GM18526 (cell line): ENCODE measurements at regions not wholly inside any gene's neighbourhood (a gene's known extent, or its start where the extent isn't known, plus 50 kb on each side); places are given as distances from the start of the nearest gene placed in this dataset.

ENCODE experiments used
- POLR2A ChIP-seq: IDR thresholded peaks from 3 replicates; pipeline ENCODE4 v1.6.1; 2011; ENCODE audit not compliant: insufficient read length; ENCODE audit errors: extremely low read depth

DNA sequence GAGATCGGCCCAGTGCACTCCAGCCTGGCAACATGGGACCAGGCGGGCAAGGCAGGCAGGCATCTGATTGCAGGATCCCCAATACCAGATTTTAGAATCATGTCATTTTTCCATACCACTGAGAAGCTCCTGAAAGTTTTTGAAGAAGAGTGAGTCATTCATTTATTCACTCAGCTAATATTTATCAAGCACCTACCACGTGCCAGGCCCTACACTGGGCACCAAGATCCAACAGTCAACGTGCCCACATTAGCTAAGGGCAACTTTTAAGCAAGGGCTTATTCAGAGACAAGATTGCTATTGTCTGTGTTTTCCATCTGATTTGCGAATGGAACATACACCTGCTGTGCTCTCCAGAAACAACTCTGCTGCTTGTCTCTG, 126.8 kb upstream of the LGALSL start:
- TF ChIP-seq POLR2A: no peak

DNA sequence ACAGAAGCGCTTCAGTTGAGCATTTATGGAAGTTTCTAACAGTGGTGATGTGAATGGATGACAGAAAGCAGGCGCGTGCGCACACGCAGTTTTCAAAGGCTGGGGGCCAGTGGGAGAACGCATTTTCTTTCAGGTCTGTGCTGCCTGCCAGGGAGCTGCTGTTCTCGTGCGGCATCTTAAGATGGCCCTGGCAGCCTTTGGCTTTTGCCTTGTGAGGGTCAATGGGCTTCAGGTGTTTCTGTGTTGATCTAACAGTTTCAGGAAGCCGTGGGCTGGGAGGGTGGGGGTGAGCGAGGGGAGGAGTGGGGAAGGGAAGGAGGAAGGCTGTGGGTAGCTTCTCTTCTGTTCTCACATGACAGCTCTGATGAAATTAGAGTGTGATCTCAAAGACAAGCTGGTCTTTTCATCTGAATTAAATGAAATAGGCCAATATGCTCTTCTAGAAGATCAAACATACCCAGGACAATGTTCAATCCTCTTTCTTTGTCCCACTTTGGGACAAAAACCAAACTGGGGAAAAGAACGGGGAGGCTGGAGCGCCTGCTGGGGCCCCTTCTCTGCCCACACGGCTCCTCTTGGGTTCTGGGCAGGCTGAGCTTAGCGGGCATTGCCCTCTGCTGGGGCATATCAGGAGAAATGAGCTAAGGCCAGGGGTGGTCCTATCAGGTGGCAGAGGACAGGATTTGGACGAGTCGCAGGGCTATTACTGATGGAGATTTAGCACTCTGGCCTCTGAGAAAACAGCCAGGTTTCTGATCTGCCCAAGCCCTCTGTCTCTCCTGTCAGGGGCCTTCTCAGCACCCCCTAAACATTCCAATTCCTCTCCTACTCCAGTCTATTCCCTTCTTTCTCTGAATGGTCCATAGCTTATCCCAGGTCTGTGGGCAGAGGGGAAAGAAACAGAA, 126.2 kb upstream of the LGALSL start:
- TF ChIP-seq POLR2A: no peak

DNA sequence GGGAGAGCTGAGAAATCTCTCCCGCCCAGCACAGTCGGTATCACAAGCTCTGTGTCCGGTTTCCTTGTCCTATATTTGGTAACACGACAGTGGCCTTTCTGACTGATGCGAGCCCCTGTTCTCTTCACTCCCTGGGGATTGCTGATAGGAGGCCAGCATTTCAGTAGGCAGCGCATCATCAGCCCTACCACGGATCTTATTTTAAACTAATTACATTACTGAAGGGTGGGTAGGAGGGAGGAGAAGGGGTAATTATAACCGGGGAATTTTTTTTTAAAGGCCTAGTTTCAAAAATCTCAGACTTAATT, 125.6 kb upstream of the LGALSL start:
- TF ChIP-seq POLR2A: no peak

DNA sequence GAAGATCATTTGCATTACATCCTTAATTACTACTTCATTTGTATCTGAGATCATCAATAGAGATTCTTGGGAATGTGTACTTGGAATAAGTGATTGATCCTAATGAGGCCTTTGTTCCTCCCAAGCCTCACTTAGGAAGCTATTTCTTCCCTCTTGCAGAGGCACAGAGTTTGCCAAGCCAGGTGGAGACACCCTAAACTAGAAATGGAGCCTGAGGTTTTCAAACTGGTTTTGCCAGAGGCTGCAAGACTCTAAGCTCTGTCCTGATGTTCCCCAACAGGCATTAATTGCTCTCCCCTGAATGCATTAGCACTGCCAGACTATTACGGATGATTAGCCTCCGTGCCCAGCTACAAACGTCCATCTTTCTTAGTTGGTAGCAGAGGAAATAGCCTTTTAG, 125.2 kb upstream of the LGALSL start:
- TF ChIP-seq POLR2A: no peak

DNA sequence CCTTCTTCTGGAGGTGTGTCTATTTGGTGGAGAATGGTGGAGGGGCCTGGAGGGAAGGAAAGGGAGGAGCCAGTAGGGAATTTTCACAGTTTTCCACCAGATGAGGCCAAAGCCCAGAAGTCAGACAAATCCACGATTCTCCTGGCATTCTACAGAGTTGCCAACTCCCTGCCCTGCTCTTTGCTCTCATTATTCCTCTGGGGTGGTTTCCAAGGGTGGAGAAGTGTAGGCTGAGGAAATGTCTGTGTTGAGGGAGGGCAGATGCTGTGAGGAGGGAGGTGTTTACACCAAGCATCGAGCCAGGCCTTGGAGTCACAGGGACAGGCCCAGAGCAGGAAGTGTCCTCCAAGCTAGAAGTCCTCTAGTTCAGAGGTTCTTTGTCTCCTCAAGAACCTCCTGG, 124.1 kb upstream of the LGALSL start:
- TF ChIP-seq POLR2A: no peak

DNA sequence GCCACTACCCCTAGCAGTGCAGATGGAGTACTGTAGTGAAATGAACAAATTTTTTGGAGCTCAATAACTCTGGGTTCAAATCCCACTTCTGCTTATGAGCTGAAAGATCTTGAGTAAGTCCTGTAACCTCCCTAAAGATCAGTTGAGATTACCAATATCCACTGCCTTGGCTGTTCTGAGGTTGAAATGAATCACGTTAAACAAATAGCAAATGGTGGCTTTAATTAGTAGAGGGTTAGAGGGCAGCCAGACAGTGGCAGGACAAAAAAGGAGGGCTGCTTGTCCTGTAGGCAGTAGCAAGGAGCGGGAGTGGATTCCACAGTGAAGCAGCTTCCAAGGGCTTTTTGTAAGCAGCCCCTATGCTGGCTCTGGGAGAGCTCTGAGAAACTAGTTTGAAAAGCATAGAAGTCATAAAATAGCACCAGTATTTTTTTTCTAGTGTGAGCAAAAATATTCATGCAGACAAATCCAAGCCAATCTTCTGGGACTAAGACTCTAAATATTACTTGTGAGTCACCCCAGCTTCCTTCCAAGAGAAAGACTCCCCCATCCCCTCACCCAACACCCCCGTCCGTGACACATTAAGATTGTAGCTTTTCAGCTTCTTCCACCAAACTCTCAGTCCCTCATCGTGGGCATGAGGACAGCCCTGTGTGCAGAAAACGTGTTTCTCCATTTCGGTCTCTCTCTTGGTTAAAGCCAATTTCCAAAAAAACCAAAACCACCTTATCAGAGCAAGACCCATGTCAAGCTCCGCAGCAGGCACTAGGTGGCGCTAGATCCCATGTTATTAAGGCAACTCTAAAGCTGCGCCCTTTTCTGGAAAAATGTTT, 123.5 kb upstream of the LGALSL start:
- TF ChIP-seq POLR2A: no peak

DNA sequence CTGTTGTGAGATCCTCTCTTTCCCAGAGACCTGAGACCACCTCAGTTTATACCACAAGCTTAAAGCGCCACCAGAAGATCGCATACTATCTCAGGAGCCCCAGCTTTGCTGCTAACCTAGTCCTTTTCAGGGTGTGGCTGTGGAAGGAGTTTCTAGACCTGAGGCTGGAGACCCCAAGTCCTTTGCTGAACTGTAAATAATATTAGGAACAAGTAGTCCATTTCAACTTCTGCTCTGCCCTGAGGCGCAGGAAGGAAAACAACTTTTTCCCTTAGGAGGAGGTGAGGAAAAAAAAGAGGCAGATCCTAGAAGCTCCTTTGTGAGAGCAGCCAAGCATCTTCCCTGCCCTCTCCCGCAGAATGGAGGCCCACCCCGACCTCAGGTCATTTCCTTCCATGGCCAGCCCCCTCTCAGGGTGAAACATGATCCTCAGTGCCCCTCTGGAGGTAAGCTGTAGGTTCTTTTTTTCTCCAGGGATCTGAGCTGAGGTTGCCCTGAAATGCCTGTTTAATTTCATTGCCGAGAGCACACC, 122.8 kb upstream of the LGALSL start:
- TF ChIP-seq POLR2A: no peak

DNA sequence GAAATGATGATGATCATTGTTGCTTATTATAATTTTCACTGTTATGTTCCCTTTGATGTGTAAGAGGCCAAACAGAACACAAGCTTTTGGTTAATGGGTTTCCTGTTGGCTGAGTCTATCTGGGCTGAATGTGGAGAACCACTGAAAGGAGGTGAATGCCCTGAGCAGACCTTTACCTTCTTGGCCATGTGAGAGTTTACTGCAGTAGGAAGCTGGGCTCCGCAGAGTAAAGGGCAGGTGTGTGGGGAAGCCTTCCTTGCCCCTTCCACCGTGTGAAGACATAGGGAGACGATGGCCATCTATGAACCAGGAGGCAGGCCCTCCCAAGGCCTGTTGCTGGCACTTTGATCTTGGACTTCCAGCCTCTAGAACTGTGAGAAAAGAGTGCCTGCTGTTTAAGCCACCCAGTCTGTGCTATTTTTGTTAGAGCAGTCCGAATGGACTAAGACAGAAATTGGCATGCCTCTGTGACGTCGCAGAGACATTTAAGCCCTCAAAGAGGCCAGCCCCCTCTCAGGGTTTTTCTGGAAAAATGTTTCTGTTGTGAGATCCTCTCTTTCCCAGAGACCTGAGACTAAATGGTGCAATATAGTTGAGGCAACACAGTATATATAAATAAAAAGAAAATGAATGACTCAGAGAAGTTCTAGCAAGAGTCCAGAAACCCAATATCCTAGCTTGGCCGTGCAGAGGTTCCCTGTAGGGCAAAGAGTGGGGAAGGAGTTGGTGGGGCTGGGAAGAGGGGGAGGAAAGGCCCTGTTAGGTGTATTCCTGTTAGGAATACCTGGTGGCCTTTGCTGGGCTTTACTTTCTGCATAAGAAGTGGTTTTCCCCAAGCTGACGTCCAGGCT, 121.9 kb upstream of the LGALSL start:
- TF ChIP-seq POLR2A: no peak

DNA sequence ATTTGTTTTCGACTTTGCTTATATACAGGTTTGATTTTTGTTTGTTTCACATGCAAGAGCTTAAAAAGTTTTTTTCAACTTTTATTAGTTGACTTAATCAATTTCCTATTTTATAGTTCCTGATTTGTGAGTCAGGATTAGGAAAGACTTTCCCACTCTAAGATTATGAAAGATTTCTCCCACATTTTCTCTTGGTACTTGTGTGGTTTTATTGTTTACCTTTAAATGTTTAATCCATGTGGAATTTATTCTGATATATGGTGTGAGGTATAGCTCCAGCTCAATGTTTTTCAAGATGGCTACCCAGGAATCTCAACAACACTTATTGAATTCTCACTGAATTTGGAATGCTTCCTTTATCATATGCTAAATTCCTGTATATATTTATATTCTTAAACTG, 117.8 kb upstream of the LGALSL start:
- TF ChIP-seq POLR2A: no peak

DNA sequence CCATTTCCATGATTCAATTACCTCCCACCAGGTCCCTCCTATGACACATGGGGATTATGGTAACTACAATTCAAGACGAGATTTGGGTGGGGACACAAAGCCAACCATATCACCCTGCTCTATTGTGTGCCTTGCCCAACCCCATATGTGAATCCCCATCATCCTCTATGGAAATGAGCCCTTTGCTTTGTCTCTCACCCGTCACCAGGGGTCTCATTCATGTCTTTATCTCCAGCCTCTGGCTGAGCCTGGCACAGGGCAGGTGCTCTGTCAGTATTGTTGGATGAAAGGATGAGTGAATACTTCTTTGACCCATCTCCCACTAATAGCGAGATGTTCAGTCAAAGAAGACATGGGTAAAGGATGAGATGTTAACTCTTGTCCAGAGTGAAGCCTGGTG, 116.6 kb upstream of the LGALSL start:
- no peak for TF ChIP-seq POLR2A

DNA sequence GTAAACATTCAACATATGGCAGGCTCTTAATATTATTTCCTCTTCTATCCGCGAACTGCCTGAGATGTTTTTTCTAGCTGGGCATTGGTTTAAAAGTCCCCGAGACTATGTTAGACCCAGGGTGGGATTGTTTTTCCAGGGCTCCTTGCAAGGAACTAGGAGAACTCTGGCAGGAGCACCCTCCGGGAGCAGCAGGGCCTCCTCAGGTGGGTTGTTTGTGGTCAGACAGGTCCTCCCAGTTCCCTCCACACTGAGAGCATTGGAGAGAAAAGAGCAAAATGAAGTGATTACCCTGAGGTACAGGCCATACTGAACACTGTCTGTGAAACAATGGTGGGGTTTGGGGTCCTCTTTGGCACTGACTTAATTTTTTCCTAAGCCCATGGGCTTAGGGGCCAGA, 115.9 kb upstream of the LGALSL start:
- no peak for TF ChIP-seq POLR2A

DNA sequence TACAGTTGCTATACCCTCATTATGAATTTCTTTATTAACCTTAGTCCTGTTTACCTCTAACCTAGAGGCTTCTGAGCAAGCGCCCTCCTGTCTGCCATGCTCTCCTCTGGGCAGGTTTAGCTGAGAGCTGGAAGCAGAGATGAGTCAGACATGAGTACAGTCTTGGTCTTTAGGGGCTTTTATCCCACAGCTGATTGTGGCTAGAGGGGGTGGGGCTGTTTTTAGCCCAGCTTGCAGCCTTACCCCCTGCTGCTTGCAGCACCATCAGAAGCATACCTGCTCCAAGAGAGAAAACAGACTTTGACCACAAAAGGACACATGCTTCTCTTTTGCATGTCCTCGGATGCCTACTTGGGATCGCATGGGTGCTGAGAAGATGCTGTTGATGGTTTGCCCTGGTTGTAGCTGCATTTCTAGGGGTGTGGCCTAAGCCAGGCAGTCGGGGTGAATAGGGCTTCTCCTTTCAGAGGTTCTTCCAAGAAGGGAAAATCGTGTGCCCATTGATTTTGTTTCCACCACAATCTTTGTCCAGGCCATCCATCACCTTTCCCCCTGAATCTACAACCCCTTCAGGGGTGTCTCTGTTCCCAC, 115.0 kb upstream of the LGALSL start:
- no peak for TF ChIP-seq POLR2A

DNA sequence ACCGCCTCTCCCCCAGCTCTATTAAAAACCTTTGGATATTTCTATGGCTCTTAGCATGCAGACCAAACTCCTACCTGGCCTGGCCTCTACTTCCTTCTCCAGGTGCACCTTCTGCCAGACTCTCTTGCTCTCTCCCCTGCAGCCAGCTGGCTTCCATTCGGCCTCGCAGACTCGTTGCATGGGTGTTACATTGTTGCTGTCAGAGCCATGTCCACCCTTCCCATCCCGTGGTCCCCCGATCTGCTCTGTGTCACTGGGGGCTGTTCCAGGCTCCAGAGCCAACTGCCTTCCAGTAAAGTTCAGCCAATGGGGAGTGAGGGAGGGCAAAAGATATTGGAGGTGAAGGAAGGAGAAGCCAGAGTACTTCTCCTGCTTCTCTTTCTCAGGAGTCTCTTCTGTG, 112.5 kb upstream of the LGALSL start:
- TF ChIP-seq POLR2A: no peak

DNA sequence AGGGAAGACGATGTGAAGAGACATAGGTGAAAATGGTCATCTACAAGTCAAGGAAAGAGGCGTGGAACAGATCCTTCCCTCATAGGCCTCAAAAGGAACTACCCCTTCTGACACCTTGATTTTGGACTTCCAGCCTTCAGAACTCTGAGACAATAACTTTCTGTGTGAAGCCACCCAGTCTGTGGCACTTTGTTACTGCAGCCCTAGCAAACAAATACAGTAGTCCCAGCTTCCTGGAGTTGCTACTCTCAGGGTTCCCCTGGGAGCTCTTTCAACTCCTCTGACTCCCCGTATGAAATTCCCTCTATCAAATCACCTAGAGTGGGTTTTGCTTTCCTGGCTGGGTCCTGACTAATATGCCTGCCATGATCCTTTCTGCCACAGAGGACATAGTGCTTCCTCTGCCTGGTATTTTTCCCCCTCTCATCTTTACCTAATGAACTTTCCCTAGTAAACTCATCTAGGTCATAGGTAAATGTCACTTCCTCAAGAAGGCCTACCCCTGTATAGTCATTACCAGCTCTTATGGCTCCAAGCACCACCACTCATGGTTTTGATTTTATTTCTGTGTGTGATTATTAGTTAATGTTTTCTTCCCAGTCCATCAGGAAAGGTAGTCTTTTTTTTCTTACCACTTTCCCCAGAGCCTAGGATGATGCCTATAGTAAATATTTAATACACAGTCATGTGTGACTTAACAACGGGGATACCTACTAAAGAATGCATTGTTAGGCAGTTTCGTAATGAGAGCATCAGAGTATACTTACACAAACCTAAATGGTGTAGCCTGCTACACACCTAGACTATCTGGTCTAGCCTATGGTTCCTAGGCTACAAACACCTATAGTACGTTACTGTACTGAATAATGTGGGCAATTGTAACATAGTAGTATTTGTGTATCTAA, 111.5 kb upstream of the LGALSL start:
- no peak for TF ChIP-seq POLR2A
